PC-9 (cell line): ENCODE measurements at regions not wholly inside any gene's neighbourhood (a gene's known extent, or its start where the extent isn't known, plus 50 kb on each side); places are given as distances from the start of the nearest gene placed in this dataset.

Experiments used
- BruUV-seq: library from RNA; stranded (reverse); fragments of 400-500 nt; replicated peaks from 2 replicates; lab custom pipeline; 2021; lab: Mats Ljungman, UMichigan
- CTCF ChIA-PET: fragments of 300-600 bp; sonication (Branson Sonifier 250); formaldehyde crosslinking; loops from one replicate; lab custom pipeline; 2022; ENCODE audit warnings: antibody characterized with exemption; lab: Charles Lee
- POLR2A ChIA-PET: fragments of 300-600 bp; sonication (Branson Sonifier 250); formaldehyde crosslinking; loops from one replicate; lab custom pipeline; 2022; ENCODE audit warnings: antibody characterized with exemption; ENCODE audit not compliant: unreplicated experiment; lab: Charles Lee
- DNase-seq, 2 experiments: peaks; one replicate each; pipeline versions ENCODE4 v3.0.0 to v3.0.0-alpha.2; 2015 to 2022; ENCODE audit warnings: mixed read lengths in 1 of 2
- H2AFZ ChIP-seq: fragments of 200-600 bp; sonication (generic); 2 replicates; pipeline ENCODE4 v1.8.1; 2017; ENCODE audit warnings: antibody characterized with exemption
- H3F3A ChIP-seq: fragments of 200-600 bp; sonication (generic); 2 replicates; pipeline ENCODE4 v1.8.1; 2017; ENCODE audit warnings: antibody characterized with exemption, mild to moderate bottlenecking, low read depth; ENCODE audit not compliant: insufficient read depth
- H3K27ac ChIP-seq: fragments of 200-600 bp; sonication (generic); 2 replicates; pipeline ENCODE4 v1.6.1; 2016; ENCODE audit warnings: mixed run types
- H3K27me3 ChIP-seq: fragments of 200-600 bp; sonication (generic); 2 replicates; pipeline ENCODE4 v1.6.1; 2016; ENCODE audit warnings: low read depth, mixed run types; ENCODE audit not compliant: insufficient read depth
- H3K36me3 ChIP-seq: fragments of 200-600 bp; sonication (generic); 2 replicates; pipeline ENCODE4 v1.6.1; 2016; ENCODE audit warnings: low read depth, mixed run types
- H3K4me1 ChIP-seq: fragments of 200-600 bp; sonication (generic); replicated peaks from 2 replicates; pipeline ENCODE4 v1.6.1; 2016; ENCODE audit warnings: mixed run types; ENCODE audit not compliant: insufficient read depth
- H3K4me2 ChIP-seq: fragments of 200-600 bp; sonication (generic); 2 replicates; pipeline ENCODE4 v1.6.1; 2017; ENCODE audit warnings: mixed run types
- H3K4me3 ChIP-seq: fragments of 200-600 bp; sonication (generic); 2 replicates; pipeline ENCODE4 v1.6.1; 2016; ENCODE audit warnings: mixed run types
- H3K79me2 ChIP-seq: fragments of 200-600 bp; sonication (generic); 2 replicates; pipeline ENCODE4 v1.6.1; 2017; ENCODE audit warnings: low read depth, mixed run types
- H3K9me2 ChIP-seq: fragments of 200-600 bp; sonication (generic); 2 replicates; pipeline ENCODE4 v1.8.1; 2017; ENCODE audit warnings: mild to moderate bottlenecking; ENCODE audit not compliant: insufficient read depth
- H3K9me3 ChIP-seq: fragments of 200-600 bp; sonication (generic); 2 replicates; pipeline ENCODE4 v1.8.1; 2016; ENCODE audit warnings: low read depth; ENCODE audit not compliant: insufficient read depth
- H4K20me1 ChIP-seq: fragments of 200-600 bp; sonication (generic); 2 replicates; pipeline ENCODE4 v1.8.1; 2017; ENCODE audit not compliant: insufficient read depth
- EZH2 ChIP-seq: fragments of 200-600 bp; sonication (generic); IDR thresholded peaks from 2 replicates; pipeline ENCODE4 v1.8.0; 2017; ENCODE audit warnings: antibody characterized with exemption, low read depth
- intact Hi-C: fragments of 100-400 bp; cut with micrococcal nuclease; formaldehyde crosslinking; loops from one replicate; pipeline ENCODE4 v1.10.0; 2022; ENCODE audit not compliant: unreplicated experiment
- TF ChIP-seq, protein P1 (sequence below): fragments of 200-600 bp; sonication (generic); conservative IDR thresholded peaks from 2 replicates; pipeline ENCODE4 v1.6.1; 2017; ENCODE audit warnings: mixed run types, antibody characterized with exemption, mild to moderate bottlenecking, moderate library complexity

DNA sequence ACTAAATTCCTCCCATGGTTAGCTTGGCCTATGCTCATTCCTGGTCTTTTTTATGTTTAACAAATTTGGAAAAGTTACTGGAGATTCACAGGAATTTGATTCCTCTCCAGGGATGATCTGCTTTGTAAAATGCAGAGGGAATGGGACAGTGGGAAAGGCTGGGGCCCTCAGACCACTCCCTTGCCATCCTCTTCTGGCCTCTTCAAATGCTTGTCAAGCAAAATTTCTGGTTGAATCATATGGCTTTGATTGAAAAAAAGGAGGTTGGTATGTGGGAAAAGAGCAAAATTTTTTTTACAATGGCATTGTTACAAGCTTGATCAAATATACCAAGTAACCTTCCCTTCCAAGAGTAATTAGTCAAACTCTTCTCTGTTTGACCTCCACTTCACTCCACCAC, 225.1 kb downstream of the PIK3R1 start:
- ChIA-PET POLR2A (no interaction called here), CTCF (no interaction called here)
- no peaks in the 10 kb centered on the region for H3K9me3 ChIP-seq
- no peaks in the 10 kb centered on the region for H3K9me2 ChIP-seq
- intact Hi-C loops, result no loop called here
- no peak overlapping the region for H3K4me2 ChIP-seq
- no peaks in the 10 kb centered on the region for H3F3A ChIP-seq
- BruUV-seq, result no TSS peak
- no peaks in the 10 kb centered on the region for H3K36me3 ChIP-seq
- no peak overlapping the region for H3K27ac ChIP-seq
- H3K4me1 ChIP-seq, result no peaks in the 10 kb centered on the region
- H3K27me3 ChIP-seq, result no peaks in the 10 kb centered on the region
- H4K20me1 ChIP-seq, result no peaks in the 10 kb centered on the region
- no peak for DNase-seq
- TF ChIP-seq, protein P1, sequence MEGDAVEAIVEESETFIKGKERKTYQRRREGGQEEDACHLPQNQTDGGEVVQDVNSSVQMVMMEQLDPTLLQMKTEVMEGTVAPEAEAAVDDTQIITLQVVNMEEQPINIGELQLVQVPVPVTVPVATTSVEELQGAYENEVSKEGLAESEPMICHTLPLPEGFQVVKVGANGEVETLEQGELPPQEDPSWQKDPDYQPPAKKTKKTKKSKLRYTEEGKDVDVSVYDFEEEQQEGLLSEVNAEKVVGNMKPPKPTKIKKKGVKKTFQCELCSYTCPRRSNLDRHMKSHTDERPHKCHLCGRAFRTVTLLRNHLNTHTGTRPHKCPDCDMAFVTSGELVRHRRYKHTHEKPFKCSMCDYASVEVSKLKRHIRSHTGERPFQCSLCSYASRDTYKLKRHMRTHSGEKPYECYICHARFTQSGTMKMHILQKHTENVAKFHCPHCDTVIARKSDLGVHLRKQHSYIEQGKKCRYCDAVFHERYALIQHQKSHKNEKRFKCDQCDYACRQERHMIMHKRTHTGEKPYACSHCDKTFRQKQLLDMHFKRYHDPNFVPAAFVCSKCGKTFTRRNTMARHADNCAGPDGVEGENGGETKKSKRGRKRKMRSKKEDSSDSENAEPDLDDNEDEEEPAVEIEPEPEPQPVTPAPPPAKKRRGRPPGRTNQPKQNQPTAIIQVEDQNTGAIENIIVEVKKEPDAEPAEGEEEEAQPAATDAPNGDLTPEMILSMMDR, result no peak
- no peak for TF ChIP-seq EZH2
- H3K4me3 ChIP-seq, result no peak overlapping the region
- H2AFZ ChIP-seq, result no peak overlapping the region
- H3K79me2 ChIP-seq, result no peaks in the 10 kb centered on the region

DNA sequence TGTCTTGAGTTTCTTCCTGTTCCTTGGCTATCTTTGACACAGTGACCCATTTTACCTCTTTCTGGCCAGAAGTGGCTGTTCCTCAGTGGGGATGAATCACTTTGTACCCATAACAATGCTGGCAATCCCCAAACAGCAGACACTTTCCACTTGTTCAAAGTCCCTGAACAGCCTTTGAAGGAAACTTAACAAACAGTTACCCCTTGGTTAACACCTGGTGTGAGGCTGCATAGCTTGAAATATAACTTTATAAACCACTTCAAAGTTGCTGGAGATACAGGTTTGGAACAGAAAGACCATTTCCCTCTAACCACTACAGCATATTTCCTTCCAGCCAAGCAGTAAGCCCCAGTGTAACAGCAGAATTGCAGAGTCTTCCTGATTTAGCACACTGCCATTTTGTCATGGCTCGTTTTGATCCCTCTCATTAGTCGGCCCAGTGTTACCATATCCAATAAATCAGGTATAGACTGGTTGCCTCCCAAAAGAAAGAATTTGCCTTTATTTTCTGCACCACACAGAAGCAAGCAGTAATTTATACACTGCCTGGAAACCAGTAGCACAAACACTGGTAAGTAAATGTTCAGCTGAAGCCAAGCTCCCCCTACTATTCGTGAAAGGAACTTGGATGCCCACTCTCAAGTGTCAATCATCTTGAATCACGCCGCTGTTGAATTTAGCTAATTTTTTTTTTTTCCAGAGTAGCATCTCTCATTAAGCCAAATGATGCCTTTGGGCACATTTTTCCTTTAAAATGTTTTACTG, 225.9 kb downstream of the PIK3R1 start:
- intact Hi-C loops, result no loop called here
- ChIA-PET CTCF (no interaction called here), POLR2A (no interaction called here)

DNA sequence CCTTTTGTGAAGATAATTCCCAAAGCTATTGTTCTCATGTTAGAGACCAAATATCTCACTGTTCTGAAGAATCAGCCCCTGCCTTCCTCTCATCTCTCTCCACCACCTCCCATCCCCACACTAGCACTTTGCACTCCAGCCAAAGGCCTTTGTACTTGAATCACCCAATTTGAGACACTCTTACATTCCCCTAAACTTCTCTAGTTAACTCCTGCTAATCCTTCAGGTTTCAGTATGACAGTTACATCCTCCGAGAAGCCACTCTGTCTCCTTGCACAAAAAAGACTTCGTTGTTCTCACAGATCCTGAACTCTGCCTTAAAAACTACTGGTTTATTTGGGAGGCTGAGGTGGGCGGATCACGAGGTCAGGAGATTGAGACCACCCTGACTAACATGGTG, 227.5 kb downstream of the PIK3R1 start:
- no peaks in the 10 kb centered on the region for H3F3A ChIP-seq
- H3K36me3 ChIP-seq, result no peaks in the 10 kb centered on the region
- peaks cover 9% of the 10 kb centered on the region; the same call in 1 of the 2 replicates for H3K4me1 ChIP-seq
- H4K20me1 ChIP-seq, result no peaks in the 10 kb centered on the region
- no peak overlapping the region for H3K4me2 ChIP-seq
- no peaks in the 10 kb centered on the region for H3K79me2 ChIP-seq
- no peaks in the 10 kb centered on the region for H3K9me2 ChIP-seq
- DNase-seq, result no peak
- H3K9me3 ChIP-seq, result no peaks in the 10 kb centered on the region
- TF ChIP-seq EZH2, result no peak
- TF ChIP-seq, protein P1, result no peak
- BruUV-seq, result no TSS peak
- CTCF ChIA-PET, result no interaction called here
- H3K27me3 ChIP-seq, result no peaks in the 10 kb centered on the region
- intact Hi-C loops, result no loop called here
- no peak overlapping the region for H3K4me3 ChIP-seq
- H3K27ac ChIP-seq, result no peak overlapping the region
- POLR2A ChIA-PET, result no interaction called here
- no peak overlapping the region for H2AFZ ChIP-seq

More for the DNA sequence above, 225.9 kb downstream of the PIK3R1 start:
- Histone ChIP-seq H2AFZ (no peak overlapping the region), H3K9me3 (no peaks in the 10 kb centered on the region), H3K4me2 (no peak overlapping the region), H3K4me3 (no peak overlapping the region), H3K4me1 (0 out of 2 replicates have a peak, but pooled peaks cover under 1% of the 10 kb centered on the region), H3K27ac (no peak overlapping the region), H3K27me3 (no peaks in the 10 kb centered on the region), H3K79me2 (no peaks in the 10 kb centered on the region), H3K9me2 (no peaks in the 10 kb centered on the region), H3F3A (no peaks in the 10 kb centered on the region), H3K36me3 (no peaks in the 10 kb centered on the region), H4K20me1 (no peaks in the 10 kb centered on the region)
- DNase-seq, result no peak
- BruUV-seq, result no TSS peak
- TF ChIP-seq, protein P1, result no peak
- TF ChIP-seq EZH2, result no peak
